Endodermal cell (in vitro differentiated cells): ENCODE measurements at regions not wholly inside any gene's neighbourhood (a gene's known extent, or its start where the extent isn't known, plus 50 kb on each side); places are given as distances from the start of the nearest gene placed in this dataset.

Experiments
- DNase-seq: peaks from one replicate; pipeline ENCODE4 v3.0.0-alpha.2; 2017
- H3K27ac ChIP-seq: 2 replicates; pipeline ENCODE4 v1.5.1; 2013; ENCODE audit warnings: mild to moderate bottlenecking, low read depth, low read length, moderate library complexity
- H3K27me3 ChIP-seq: 2 replicates; pipeline ENCODE4 v1.6.1; 2013; ENCODE audit warnings: mild to moderate bottlenecking, low read length, moderate library complexity; ENCODE audit not compliant: insufficient read depth, control insufficient read depth, poor library complexity, severe bottlenecking
- H3K36me3 ChIP-seq: 2 replicates; pipeline ENCODE4 v1.7.0; 2013; ENCODE audit warnings: mild to moderate bottlenecking, low read length, moderate library complexity; ENCODE audit not compliant: control insufficient read depth, insufficient read depth
- H3K4me1 ChIP-seq: one replicate; pipeline ENCODE4 v1.7.0; 2013; ENCODE audit warnings: low read length; ENCODE audit not compliant: control insufficient read depth, insufficient read depth
- H3K4me3 ChIP-seq: 2 replicates; pipeline ENCODE4 v1.5.1; 2013; ENCODE audit warnings: mild to moderate bottlenecking, low read length, moderate library complexity
- H3K9ac ChIP-seq: 2 replicates; pipeline ENCODE4 v1.6.1; 2013; ENCODE audit warnings: mild to moderate bottlenecking, low read length, moderate library complexity; ENCODE audit not compliant: poor library complexity, severe bottlenecking; ENCODE audit errors: extremely low read depth
- H3K9me3 ChIP-seq: 2 replicates; pipeline ENCODE4 v1.6.1; 2013; ENCODE audit warnings: mild to moderate bottlenecking, low read length, moderate library complexity; ENCODE audit not compliant: control insufficient read depth
- H3K27ac Mint-ChIP-seq: 2 replicates; pipeline ENCODE4 v1.8.0; 2020; ENCODE audit warnings: mixed read lengths
- H3K27me3 Mint-ChIP-seq: 2 replicates; pipeline ENCODE4 v1.8.0; 2021; ENCODE audit warnings: mild to moderate bottlenecking, mixed read lengths; ENCODE audit not compliant: insufficient read depth
- H3K36me3 Mint-ChIP-seq: 2 replicates; pipeline ENCODE4 v1.8.0; 2020; ENCODE audit warnings: low read depth, mixed read lengths
- H3K4me1 Mint-ChIP-seq: 2 replicates; pipeline ENCODE4 v1.8.0; 2020; ENCODE audit warnings: mixed read lengths
- H3K4me3 Mint-ChIP-seq: 2 replicates; pipeline ENCODE4 v1.8.0; 2020; ENCODE audit warnings: mild to moderate bottlenecking, moderate library complexity, mixed read lengths
- H3K9me3 Mint-ChIP-seq: 2 replicates; pipeline ENCODE4 v1.8.0; 2020; ENCODE audit warnings: mild to moderate bottlenecking, mixed read lengths
- WGBS, 2 experiments: methylation state at CpG; one replicate each; pipeline versions ENCODE4 v1.1.5 to v1.1.7; 2013; ENCODE audit warnings: missing lambda C conversion rate in 2 of 2, mixed read lengths in 1 of 2; ENCODE audit not compliant: insufficient coverage in 1 of 2, insufficient read length in 1 of 2; 5-methylcytosine and 5-hydroxymethylcytosine counted together
- TF ChIP-seq, protein P1 (sequence below): fragments of 200-600 bp; sonication (generic); conservative IDR thresholded peaks from 2 replicates; pipeline ENCODE4 v1.5.0; 2021; ENCODE audit warnings: antibody characterized with exemption, mild to moderate bottlenecking

DNA sequence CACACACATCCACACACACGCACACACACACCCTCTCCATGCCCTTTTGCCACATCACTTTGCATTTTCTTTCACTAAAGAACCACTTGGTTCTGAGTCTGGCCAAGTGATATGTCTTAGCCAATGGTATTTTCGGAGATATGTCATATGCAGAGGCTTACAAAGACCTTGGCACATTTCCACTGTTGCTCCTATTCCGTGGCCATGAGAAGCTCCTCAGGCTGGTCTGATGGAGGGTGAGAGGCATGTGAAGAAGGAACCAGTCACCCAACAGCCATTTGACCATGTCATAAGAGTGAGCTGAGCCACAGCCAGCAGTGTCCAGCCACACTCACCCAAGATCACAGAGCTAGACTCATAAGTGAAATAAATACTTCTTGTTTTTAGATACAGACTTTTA is 212.6 kb upstream of the NAV2 start:
- Histone ChIP-seq H3K4me1 (no peaks in the 10 kb centered on the region), H3K27ac (no peak overlapping the region), H3K36me3 (no peaks in the 10 kb centered on the region), H3K4me3 (no peak overlapping the region), H3K9ac (no peak overlapping the region), H3K9me3 (peaks cover 5% of the 10 kb centered on the region), H3K27me3 (peaks cover 4% of the 10 kb centered on the region)
- H3K4me1 Mint-ChIP-seq: no peaks in the 10 kb centered on the region
- 89 to 93% methylated on average over 1 to 3 of the region's 3 CpGs for whole genome bisulfite sequencing, 2 experiments
- DNase-seq: no peak
- no peak overlapping the region for H3K4me3 Mint-ChIP-seq
- H3K27ac Mint-ChIP-seq: no peak overlapping the region
- TF ChIP-seq, protein P1, sequence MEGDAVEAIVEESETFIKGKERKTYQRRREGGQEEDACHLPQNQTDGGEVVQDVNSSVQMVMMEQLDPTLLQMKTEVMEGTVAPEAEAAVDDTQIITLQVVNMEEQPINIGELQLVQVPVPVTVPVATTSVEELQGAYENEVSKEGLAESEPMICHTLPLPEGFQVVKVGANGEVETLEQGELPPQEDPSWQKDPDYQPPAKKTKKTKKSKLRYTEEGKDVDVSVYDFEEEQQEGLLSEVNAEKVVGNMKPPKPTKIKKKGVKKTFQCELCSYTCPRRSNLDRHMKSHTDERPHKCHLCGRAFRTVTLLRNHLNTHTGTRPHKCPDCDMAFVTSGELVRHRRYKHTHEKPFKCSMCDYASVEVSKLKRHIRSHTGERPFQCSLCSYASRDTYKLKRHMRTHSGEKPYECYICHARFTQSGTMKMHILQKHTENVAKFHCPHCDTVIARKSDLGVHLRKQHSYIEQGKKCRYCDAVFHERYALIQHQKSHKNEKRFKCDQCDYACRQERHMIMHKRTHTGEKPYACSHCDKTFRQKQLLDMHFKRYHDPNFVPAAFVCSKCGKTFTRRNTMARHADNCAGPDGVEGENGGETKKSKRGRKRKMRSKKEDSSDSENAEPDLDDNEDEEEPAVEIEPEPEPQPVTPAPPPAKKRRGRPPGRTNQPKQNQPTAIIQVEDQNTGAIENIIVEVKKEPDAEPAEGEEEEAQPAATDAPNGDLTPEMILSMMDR: no peak
- peaks cover 5% of the 10 kb centered on the region for H3K27me3 Mint-ChIP-seq
- no peaks in the 10 kb centered on the region for H3K9me3 Mint-ChIP-seq
- no peaks in the 10 kb centered on the region for H3K36me3 Mint-ChIP-seq

DNA sequence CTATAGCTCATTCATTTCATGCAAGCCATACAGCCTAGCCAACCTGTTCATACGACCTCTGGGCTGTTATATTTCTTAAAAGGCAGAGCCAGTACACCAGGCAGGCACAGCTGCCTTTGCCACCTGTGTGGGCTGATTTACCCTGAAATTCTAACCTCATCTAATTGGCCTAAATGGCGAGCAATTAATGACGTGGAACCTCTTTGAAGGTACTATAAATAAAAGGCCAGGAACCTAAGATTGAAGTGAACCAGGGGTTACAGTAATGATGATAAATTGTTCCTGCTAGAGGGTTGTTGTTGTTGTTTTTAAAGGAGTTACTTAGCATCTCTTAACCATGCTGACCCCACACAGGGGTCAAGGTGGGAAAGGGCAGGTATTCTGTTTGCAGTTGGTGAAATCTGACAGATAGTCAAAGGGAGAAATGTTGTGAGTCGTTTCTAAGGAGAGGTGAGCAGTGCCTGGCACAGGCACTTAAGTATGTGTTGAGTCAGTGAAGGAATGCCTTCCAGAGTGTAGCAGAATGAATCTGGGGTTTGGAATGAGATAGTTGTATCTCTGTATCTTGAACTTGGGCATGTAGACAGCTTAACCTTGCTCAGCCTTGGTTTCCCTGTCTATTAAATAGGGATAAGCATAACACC is 213.5 kb upstream of the NAV2 start:
- WGBS, 2 experiments: 79 to 81% methylated on average over 4 of the region's 4 CpGs

DNA sequence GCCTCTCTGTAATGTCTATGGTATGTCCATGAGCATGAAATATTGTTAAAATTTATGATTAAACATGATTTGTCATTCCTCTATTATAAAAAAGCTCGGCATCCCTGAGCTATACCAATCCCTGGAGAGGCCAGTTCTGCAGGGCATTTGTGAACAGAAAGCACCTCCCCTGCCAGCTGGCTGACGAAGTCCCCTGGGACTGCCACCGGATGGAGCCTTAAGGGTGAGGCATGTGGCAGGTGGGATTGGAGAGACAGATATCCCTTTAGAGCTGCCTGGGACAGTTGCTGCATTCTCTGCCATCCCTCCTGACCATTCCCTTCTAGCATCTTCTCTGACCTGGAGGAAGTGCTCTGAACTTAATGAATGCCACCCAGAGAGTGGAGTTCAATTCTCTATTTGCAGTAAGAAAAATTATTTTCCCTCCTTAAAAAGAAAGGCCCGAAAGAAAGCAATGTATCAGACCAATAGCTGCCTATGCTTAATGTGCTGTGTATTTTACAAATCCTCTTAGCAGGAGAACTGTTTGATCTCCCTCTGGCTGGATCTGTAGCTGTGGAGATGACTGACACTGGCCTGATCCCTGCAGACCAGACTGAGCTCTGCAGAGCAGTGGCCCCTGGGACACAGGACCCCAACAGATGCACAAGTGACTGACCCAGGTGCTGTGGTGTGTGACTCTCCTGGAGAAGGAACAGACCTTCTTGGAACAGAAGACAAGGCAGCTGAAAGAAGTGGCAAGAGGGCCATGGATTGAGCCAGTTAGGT is 219.0 kb upstream of the NAV2 start:
- H3K4me1 ChIP-seq: peaks cover 7% of the 10 kb centered on the region
- H3K9ac ChIP-seq: no peak overlapping the region
- Mint-ChIP-seq H3K27ac (no peak overlapping the region), H3K4me1 (peaks cover 5% of the 10 kb centered on the region), H3K9me3 (no peaks in the 10 kb centered on the region), H3K27me3 (peaks cover 14% of the 10 kb centered on the region), H3K4me3 (no peak overlapping the region), H3K36me3 (no peaks in the 10 kb centered on the region)
- no peak overlapping the region for H3K4me3 ChIP-seq
- peaks cover 5% of the 10 kb centered on the region for H3K9me3 ChIP-seq
- no peak overlapping the region for H3K27ac ChIP-seq
- H3K36me3 ChIP-seq: no peaks in the 10 kb centered on the region
- peaks cover 13% of the 10 kb centered on the region for H3K27me3 ChIP-seq
- DNase-seq: peak; percentile 67
- 64 to 82% methylated on average over 3 to 4 of the region's 4 CpGs for WGBS, 2 experiments
- TF ChIP-seq, protein P1: peak; percentile 55

More for the DNA sequence above, 213.5 kb upstream of the NAV2 start:
- Histone ChIP-seq H3K9ac (no peak overlapping the region), H3K4me1 (no peaks in the 10 kb centered on the region), H3K27ac (no peak overlapping the region), H3K9me3 (peaks cover 5% of the 10 kb centered on the region), H3K4me3 (no peak overlapping the region), H3K27me3 (peaks cover 4% of the 10 kb centered on the region), H3K36me3 (no peaks in the 10 kb centered on the region)
- DNase-seq: no peak
- TF ChIP-seq, protein P1: no peak
- H3K36me3 Mint-ChIP-seq: no peaks in the 10 kb centered on the region
- H3K9me3 Mint-ChIP-seq: no peaks in the 10 kb centered on the region
- peaks cover 5% of the 10 kb centered on the region for H3K27me3 Mint-ChIP-seq
- no peak overlapping the region for H3K27ac Mint-ChIP-seq
- no peak overlapping the region for H3K4me3 Mint-ChIP-seq
- H3K4me1 Mint-ChIP-seq: no peaks in the 10 kb centered on the region
